Inferior parietal cortex (tissue), 1 donor: ENCODE measurements at regions not wholly inside any gene's neighbourhood (a gene's known extent, or its start where the extent isn't known, plus 50 kb on each side); places are given as distances from the start of the nearest gene placed in this dataset.

Experiments used
- DNase-seq: peaks from one replicate; pipeline ENCODE4 v3.0.0-alpha.2; 2016; ENCODE audit errors: extremely low spot score

DNA sequence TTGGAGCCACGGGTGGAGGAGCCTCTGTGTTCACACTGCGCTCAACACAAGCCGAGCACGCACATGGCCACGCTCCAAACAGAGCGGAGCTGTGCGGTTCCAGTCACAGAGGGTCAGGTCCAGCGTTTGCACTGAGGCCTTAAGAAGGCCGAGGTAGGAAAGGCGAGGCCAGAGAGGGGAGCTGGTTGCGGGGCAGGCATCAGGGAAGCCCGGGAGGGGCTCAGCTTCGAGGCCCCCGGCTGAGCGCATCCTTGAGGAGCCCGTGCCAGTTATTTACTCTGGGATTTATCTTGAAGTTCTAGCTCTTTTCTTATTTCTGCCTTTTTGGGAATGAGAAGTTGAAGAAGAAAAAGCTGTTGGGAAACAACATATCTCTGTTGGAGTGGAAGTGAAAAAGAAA is 140.8 kb downstream of the IRX1 start:
- no peak for DNase-seq

DNA sequence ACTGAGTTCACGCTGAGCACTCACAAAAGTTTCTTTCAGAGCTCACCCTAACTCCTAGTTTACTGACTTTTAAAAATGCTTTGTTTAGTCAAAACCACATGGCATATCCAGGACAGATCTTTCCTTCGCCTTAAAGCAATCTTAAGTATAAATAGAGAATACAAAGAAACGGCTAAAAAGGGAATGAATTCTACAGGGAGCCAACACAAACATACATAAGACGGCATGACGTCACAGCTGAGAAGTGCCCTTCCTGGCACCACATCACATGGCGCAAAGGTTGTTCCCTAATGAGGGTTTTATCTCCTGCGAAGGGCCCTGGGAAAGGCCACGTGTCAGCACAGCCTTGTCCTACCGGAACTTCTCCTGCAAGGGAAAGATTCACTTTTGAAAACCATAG is 141.3 kb downstream of the IRX1 start:
- DNase-seq = no peak

DNA sequence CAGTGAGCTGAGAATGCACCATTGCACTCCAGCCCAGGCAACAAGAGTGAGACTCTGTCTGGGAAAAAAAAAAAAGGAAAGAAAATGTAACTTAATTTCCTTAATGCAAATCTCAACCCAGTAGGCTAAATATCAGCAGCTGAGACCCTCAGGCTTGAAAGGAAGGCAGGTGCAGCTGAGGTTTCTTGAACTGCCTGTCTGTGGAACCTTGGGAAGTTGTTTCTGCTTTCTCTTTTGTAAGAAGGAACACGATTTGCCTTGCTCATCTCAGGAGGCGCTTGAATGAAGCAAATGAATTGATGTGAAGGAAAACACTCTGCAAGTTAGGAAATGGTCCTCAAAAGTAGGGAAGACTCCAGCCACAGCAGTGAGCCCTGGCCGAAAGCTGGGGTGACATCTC is 143.3 kb downstream of the IRX1 start:
- no peak for DNase-seq

DNA sequence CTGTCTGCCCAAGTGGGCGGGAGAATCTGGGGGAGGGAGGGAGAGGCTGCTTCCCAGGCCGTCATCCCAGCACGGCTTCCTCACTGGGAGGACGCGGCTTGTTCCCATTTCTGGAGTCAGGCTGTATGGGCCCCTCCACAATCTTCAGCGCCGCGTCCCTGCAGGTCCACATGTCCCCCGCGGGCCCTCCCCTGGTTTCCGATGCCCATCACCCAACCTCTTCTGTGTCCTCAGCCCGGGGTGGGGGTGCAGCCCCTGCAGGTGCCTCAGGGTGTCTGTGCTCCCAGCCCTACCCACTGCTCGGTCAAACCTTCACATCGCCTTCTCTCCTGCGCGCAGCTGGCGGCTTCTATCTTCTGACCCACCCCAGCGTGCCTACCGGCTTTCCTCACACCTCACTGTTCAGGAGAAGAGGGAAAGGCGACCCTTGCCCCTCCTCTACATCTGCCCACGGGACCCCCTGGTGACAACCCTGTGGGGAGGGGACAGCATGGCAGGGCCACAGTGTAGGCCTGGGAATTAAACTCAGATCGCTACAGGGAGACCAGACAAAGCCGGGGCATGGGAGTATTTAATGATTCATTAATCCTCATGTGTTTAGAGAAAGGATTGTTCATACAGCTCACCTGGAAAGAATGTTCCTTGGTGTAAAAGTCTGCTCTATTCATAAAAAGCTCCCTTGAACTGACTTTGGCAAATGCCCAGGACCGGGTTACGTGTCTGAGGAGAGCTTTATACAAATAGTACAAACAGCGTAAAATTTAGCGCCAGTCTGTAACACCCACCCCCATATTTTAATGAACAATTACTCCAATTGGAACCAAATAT is 145.1 kb downstream of the IRX1 start:
- no peak for DNase-seq

DNA sequence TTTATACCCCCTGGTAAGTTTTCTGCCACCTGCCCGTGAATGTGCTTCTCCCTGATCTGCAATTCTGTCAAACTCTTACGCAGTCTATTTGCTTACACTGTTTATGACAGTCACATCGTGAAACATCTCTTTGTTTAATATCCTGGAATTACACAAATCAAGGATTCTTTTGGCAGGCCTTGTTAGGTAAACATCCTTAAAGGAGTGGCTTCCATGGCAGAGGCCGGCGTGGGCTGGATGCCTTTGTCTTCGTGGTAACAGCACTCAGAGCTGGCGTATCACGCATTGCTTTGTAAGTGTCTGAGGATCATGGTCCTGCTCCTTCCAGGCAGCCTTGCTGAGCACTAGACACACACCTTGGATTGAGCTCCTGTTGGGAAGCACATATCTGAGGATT is 145.7 kb downstream of the IRX1 start:
- DNase-seq = no peak

DNA sequence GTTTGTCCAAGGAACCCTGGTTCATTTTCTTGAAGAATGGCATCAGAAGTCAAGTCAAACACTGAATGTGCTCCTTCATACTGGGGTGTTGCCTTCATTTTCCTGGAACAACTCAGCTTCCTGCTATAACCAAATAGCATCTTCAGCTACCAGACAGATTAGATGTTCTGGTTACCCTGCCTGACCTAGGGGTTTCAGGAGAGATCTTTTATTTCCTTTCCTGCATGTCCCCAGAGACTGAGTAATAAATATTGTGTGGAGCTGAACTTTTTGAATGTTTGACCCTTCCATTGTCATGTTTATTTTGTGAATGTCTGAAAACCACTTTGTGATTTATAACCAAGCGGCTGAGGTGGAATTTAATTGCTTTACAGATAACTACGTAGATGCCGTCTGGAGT is 147.1 kb downstream of the IRX1 start:
- no peak for DNase-seq

DNA sequence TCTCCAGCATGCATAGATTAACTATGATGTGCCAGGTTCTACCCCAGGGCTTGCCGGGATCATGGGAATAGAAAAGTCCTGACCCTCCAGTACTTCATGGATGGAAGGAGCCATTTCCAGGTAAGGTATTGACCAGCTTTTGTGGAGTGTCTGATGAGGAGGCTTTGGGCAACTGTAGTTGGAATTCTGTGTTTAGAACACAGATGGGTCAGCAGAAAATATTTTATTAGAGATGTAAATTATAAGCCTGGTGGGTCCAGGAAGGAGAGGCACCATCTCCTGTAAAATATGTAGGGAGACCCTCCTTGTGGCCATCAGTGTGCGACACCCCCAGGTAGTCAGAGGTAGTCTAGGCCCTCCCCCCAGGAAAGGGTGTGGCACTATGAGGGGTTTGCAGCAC is 156.2 kb downstream of the IRX1 start:
- no peak for DNase-seq

DNA sequence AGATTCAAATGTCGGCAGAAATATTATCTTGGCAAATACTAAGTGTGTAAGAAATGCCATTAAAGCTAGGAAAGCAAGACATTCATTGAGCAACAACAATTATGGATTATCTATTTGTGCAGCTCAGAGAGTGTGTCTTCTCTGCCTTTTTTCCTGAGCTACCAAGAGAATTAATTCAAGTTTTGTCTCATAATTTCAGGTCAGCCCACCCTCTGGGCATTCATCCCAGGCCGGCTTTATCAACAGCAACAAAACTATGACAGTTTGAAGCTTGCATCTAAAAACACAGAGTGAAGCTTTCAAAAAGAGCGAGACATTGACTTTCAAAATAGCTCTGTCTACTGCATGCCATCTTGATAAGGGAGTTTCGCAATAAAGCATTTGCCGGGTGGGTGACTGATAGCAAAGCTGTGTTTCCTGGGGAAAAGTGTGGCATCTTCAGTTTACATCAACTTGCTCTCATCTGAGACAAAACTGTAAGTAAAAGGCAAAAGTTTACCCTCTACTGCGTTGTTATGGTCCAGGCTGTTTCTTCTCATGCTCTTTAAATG is 182.4 kb downstream of the IRX1 start:
- no peak for DNase-seq

DNA sequence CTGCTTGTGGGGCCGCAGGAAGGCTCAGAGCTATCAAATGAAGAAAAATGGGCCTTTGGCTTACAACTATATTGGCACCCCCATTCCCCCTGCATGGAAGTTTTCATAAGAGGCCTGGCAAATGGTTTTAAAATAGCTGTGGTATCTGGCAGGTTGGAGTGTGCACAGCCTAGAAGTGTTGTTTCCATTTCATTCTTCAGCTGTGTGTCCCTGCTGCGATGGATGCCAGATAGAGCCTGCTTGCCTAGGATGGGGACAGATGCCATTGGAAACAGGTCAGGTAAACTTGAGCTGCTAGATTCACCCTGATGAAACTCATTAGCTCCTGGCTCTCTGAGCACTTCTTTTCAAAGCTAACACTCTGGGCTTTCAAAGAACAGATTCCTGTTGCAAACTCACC is 183.3 kb downstream of the IRX1 start:
- no peak for DNase-seq

DNA sequence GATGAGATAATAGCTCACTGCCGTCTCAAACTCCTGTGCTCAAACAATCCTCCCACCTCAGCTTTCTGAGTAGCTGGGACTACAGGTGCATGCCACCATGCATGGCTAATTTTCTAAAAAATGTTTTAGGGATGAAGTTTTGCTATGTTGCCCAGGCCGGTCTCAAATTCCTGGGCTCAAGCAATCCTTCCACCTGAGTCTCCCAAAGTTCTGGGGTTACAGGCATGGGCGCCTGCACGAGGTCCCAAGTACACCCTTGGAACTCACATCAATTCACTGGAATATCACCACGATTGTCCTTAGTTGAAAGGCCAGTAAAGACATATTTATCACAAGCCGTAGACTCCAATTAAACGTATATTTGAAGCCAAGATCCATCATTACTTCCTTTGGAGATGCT is 184.6 kb downstream of the IRX1 start:
- DNase-seq = no peak

DNA sequence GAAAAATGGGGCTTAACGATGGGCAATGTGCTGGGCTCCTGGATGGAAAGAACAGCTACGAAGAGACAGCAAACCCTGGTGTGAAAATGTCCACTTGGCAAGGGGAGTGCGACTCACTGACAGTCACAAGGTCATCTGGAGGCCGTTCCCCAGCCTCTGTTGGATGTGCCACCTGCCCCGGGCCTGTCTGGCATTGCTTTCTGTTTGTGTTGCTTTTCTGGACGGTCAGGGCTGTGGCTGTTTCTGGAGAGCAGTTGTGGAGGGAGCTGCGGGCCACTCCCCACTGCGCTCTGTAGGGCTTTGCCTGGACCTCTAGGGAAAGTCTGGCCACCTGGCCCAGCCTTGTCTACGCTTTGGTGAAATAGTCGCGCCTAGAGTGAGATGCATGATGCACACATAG is 185.3 kb downstream of the IRX1 start:
- DNase-seq = no peak

DNA sequence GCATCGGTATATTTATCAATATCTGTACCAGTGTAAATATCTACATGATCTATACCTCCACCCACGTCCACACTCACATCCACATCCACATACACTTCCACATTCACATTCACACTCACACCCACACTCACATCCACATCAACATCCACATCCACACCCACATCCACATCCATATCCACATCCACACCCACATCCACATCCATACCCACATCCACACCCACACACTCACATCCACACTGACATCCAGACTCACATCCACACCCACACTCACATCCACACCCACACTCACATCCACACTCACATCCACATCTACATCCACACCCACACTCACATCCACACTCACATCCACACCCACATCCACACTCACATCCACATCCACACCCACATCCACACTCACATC is 189.2 kb downstream of the IRX1 start:
- no peak for DNase-seq

DNA sequence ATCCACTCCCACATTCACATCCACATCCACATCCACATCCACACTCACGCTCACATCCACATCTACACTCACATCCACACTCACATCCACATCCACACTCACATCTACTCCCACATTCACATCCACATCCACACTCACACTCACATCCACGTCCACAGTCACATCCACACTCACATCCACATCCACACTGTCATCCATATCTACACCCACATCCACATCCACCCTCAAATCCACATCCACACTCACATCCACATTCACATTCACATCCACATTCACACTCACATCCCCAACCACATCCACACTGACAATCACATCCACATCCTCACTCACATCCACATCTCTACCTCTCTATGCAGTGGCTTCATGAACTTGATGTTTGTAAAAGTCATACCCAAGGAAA is 190.5 kb downstream of the IRX1 start:
- DNase-seq = no peak

DNA sequence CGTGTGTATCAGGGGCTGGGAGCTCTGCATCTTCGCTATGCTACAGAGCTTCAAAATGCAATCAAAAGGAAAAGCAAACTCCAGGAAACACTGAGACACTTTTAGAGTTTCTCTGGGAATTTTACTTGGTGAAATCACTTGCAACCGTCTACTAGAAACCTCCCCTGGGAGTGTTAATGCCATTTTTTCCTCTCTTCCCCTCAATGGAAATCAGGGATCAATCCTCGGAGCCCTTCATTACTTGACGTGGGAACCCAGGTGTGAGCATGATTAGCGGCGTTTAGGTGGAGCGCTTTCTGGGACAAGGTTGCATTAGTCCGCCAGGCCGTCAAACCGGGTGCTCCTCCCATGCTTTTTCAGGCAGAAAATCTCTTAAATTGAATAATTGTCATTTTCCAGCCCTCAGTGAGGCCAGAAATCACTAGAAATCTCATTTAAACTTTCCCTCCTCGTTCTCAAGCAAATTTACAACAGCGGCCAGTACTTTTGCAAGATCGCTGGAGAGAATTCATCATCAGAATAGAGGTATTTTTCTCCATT is 191.3 kb downstream of the IRX1 start:
- no peak for DNase-seq

DNA sequence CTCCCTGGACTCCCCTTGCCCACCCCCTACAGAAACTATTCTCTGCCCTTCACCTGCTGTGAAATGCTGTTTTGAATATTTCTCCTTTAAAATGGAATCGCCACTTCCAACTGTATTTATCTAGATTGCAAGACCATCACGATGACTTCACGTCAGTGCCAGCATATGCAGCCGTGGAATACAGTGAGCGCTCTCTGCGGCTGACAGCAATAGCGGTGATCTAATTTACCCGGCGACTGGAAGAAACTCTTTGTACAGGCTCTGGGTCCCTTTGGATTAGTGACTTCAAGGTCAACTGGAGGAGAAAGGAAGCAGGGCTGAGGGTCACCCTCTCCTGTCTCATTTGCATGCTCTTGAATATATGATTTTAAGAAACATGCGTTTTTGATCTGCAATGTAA is 192.0 kb downstream of the IRX1 start:
- DNase-seq = no peak

DNA sequence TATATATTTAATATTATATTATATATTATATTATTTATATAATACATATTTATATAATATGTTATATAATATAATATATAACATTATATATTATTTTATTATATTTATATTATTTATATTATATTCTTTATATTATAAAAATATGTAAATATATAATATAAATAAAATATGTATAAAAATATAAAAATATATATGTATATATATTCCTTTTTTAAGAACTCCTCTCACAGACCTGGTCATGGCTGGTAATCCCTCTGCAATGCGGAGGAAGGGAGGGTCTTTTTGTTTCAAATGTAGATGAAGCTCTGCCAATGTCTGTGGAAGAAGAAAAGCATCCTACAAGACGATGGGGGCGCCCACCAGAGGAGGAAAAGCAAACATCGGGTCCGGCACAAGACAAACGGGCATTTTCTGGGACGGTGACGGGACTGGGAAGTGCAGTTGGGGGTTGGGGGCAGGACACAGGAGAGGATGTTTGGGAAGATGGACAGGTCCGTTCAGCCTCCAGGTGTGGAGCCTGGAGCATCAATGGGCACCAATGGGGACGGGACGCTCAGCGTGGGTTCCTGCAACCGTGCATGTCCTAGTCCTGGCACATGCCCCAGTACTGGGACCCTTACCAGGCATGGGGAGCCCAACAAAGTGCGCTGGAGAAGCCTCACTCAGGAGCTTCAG is 194.0 kb downstream of the IRX1 start:
- DNase-seq = no peak

DNA sequence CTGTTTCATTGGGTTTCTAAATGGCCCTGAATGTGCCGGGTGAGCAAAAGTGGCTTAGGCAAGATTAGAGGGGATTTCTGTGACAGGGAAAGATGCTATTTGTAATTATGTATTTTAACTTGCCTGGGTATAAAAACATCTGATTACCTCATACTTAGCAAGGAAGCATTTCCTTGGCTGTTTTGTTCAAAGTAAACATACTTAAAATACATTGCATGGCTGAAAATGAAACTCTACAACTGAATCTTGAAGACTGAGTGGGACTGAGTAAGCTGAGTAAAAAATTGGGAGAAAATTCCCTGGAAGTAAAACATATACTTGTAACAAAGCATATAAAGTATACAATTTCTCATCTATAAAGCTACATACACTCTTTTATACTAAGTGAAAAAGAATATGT is 197.5 kb downstream of the IRX1 start:
- DNase-seq = no peak

DNA sequence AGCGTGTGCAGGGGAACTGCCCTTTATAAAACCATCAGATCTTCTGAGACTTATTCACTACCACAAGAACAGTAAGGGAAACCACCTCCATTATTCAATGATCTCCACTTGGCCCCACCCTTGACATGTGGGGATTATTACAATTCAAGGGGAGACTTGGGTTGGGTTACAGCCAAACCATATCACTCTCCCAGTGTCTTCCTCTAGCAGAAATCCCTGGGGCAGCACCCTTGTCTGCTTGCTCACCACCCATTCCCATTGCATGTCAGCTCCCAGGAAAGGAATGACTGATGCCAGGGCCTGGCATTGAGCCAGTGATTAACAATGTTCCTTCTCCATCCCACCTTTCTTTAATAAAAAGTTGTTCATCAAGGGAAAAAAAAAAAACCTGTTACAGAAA is 199.0 kb downstream of the IRX1 start:
- no peak for DNase-seq

DNA sequence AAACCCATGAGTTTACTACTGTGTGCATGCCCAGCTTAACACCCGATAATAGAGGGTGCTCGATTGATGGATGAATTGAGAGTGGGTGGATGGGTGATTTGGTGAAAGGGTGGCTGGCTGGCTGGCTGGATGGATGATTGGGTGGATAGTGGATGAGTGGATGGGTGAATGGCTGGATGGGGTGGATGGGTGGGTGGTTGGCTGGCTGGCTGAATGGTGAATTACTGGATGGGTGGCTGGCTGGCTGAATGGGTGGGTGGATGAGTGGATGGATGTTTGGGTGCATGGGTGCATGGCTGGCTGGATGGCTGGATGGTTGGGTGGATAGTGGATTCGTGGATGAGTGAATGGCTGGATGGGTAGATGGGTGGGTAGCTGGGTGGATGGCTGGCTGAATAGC is 201.1 kb downstream of the IRX1 start:
- DNase-seq = no peak

DNA sequence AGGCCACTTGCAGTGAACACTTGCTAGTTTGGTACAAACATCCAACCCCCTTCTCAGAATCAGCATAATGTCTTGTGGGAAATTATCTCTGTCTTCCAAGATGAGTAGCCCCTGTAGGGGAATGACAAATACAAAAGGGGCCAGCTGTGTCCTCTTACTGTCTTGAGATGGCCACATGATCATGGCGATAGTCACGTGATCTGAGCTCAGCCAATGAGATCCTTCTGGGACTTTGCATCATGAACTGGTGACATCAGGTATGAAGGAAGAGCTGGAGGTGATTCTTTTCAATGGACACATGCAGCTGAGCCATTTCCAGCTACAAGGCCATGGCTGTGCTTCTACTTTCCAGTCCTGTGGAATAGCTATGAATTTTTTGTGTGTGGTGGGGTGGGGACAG is 206.3 kb downstream of the IRX1 start:
- DNase-seq = no peak

DNA sequence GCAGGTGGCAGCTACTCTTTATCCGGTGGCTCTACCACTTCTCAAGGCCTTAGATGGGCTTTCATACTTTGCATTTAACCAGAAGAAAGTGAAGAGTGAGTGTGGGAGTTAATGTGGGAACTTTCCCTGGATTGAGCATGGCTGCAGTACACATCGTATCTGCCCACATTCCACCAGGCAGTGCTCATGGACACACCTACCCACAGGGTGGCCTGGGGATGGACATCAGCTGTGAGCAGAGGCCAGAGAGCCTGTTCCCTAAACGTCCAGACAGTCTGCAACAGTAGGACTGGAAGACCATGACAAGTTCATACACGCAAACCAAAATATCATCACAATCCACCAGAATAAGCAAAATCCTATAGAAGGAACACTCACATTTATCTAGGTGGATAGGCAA is 213.8 kb downstream of the IRX1 start:
- DNase-seq = no peak

DNA sequence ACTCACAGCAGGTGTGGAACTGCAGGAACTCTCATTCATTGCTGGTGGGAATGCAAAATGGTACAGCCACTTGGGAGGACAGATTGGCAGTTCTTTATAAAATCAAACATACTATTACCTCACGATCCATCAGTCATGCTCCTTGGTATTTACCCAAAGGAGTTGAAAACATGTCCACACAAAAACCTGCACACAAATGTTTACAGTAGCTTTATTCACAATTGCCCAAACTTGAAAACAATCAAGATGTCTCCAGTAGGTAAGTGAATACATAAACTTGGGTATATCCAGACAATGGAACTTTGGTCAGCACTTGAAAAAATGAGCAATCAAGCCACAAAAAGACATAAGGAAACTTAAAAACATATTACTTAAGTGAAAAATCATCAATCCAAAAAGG is 215.5 kb downstream of the IRX1 start:
- DNase-seq = no peak

DNA sequence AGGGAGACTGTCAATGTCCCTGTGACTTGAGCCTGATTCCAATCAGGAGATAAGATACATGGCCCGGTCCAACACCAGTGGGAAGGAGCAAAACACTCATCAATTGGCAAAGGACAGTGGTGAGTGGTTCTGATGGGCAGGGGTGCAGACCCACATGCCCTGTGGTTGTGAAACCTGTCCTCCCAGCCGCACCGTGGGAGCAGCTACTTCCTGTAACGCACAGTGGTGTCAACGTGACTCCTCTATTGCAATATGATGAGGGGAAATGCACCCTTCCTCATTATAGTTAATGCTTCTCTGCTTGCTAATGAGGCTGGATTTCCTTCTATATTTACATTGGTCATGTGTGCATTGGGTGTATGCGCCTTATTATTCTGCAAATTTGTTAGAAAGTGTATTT is 223.0 kb downstream of the IRX1 start:
- no peak for DNase-seq
